Colonic mucosa (tissue), 4 donors: ENCODE measurements at regions not wholly inside any gene's neighbourhood (a gene's known extent, or its start where the extent isn't known, plus 50 kb on each side); places are given as distances from the start of the nearest gene placed in this dataset.

Source experiments
- DNase-seq: peaks from one replicate; pipeline ENCODE4 v3.0.0-alpha.2; 2020
- H3K27ac ChIP-seq: fragments of 200-600 bp; one replicate; pipeline ENCODE4 v1.8.0; 2021
- H3K27me3 ChIP-seq: fragments of 200-600 bp; one replicate; pipeline ENCODE4 v1.8.0; 2021
- H3K36me3 ChIP-seq: fragments of 200-600 bp; one replicate; pipeline ENCODE4 v1.8.0; 2021
- H3K4me1 ChIP-seq: fragments of 200-600 bp; one replicate; pipeline ENCODE4 v1.8.0; 2021; ENCODE audit warnings: mild to moderate bottlenecking
- H3K4me3 ChIP-seq: fragments of 200-600 bp; one replicate; pipeline ENCODE4 v1.8.0; 2021
- H3K9ac ChIP-seq, 2 donors: one replicate each; pipeline ENCODE4 v1.7.0; 2013; ENCODE audit warnings: control low read depth in 2 of 2, low read depth in 2 of 2, low read length in 2 of 2
- H3K9me3 ChIP-seq: fragments of 200-600 bp; one replicate; pipeline ENCODE4 v1.8.0; 2021
- CTCF ChIP-seq: fragments of 200-600 bp; IDR thresholded peaks from one replicate; pipeline ENCODE4 v1.8.0; 2022; ENCODE audit warnings: antibody characterized with exemption, mild to moderate bottlenecking
- intact Hi-C: fragments of 100-400 bp; cut with DNase I; formaldehyde crosslinking; loops from one replicate; pipeline ENCODE4 v1.14.1; 2022
- donor health status: healthy.
- donor health status: DM: no; HTN: no; CAD: no.
- donor health status: DM: no; HTN: no; CAD: no.

- H3K4me1 ChIP-seq = no peaks in the 10 kb centered on the region
- no peaks in the 10 kb centered on the region for H3K9me3 ChIP-seq
- no peak for TF ChIP-seq CTCF
- no peak overlapping the region for H3K9ac ChIP-seq
- no peaks in the 10 kb centered on the region for H3K27me3 ChIP-seq
- H3K27ac ChIP-seq = no peak overlapping the region
- DNase-seq = no peak
- intact Hi-C loops = no loop called here
- no peaks in the 10 kb centered on the region for H3K36me3 ChIP-seq
- no peak overlapping the region for H3K4me3 ChIP-seq
Measured at GRCh38 chr2:217431577-217432269, 571.1 kb downstream of the TNS1 start.

- no peaks in the 10 kb centered on the region for H3K4me1 ChIP-seq
- no peak overlapping the region for H3K27ac ChIP-seq
- H3K27me3 ChIP-seq = no peaks in the 10 kb centered on the region
- DNase-seq = no peak
- TF ChIP-seq CTCF = no peak
- H3K4me3 ChIP-seq = no peak overlapping the region
- no peak overlapping the region for H3K9ac ChIP-seq
- intact Hi-C loops = no loop called here
- no peaks in the 10 kb centered on the region for H3K36me3 ChIP-seq
- no peaks in the 10 kb centered on the region for H3K9me3 ChIP-seq
Measured at GRCh38 chr2:217430916-217431576, 571.2 kb upstream of the TNP1 start.

GRCh38 chr2:217429981-217430500 is 570.2 kb upstream of the TNP1 start:
- H3K4me3 ChIP-seq = no peak overlapping the region
- intact Hi-C loops = no loop called here
- H3K9me3 ChIP-seq = no peaks in the 10 kb centered on the region
- H3K9ac ChIP-seq = no peak overlapping the region
- no peak for TF ChIP-seq CTCF
- no peak for DNase-seq
- no peaks in the 10 kb centered on the region for H3K36me3 ChIP-seq
- H3K27me3 ChIP-seq = no peaks in the 10 kb centered on the region
- no peak overlapping the region for H3K27ac ChIP-seq
- no peaks in the 10 kb centered on the region for H3K4me1 ChIP-seq

GRCh38 chr2:217421834-217422233 is 562.0 kb upstream of the TNP1 start:
- H3K27me3 ChIP-seq = no peaks in the 10 kb centered on the region
- no peak overlapping the region for H3K4me3 ChIP-seq
- no peak for DNase-seq
- TF ChIP-seq CTCF = no peak
- no peak overlapping the region for H3K9ac ChIP-seq
- intact Hi-C loops = no loop called here
- no peak overlapping the region for H3K27ac ChIP-seq
- H3K36me3 ChIP-seq = no peaks in the 10 kb centered on the region
- no peaks in the 10 kb centered on the region for H3K9me3 ChIP-seq
- H3K4me1 ChIP-seq = no peaks in the 10 kb centered on the region

- H3K4me3 ChIP-seq = no peak overlapping the region
- intact Hi-C loops = no loop called here
- H3K27me3 ChIP-seq = no peaks in the 10 kb centered on the region
- H3K36me3 ChIP-seq = no peaks in the 10 kb centered on the region
- no peak for DNase-seq
- H3K4me1 ChIP-seq = no peaks in the 10 kb centered on the region
- no peak overlapping the region for H3K27ac ChIP-seq
- no peak overlapping the region for H3K9ac ChIP-seq
- no peak for TF ChIP-seq CTCF
- H3K9me3 ChIP-seq = no peaks in the 10 kb centered on the region
Measured at GRCh38 chr2:217420854-217421253, 561.0 kb upstream of the TNP1 start.
